ENCODE measurements at regions not wholly inside any gene's neighbourhood (a gene's known extent, or its start where the extent isn't known, plus 50 kb on each side); places are given as distances from the start of the nearest gene placed in this dataset.

- no peaks in the 10 kb centered on the region for H3K36me3 ChIP-seq (ENCODE audit: control insufficient read depth in 2 of 2, extremely low read depth in 1 of 2, insufficient read depth in 2 of 2, low read length in 2 of 2)
- FAIRE-seq (no peak), DNase-seq (ENCODE audit: low read depth, low spot score) (no peak)
- dilution Hi-C loops (cut with MboI; ENCODE audit: extremely low pct_ligation_motif_present, low sequenced_read_pairs): no loop called here
- no peak overlapping the region for H3K27ac ChIP-seq (ENCODE audit: insufficient read depth, low read depth, low read length)
- no peak overlapping the region for H3K9ac ChIP-seq (replicated peaks; ENCODE audit: extremely low read depth, insufficient read depth, low read length)
- no TSS peak for BruUV-seq (replicated peaks)
- CTCF ChIA-PET: no interaction called here
- POLR2A ChIA-PET: no interaction called here
- H2AFZ ChIP-seq (ENCODE audit: low read depth, low read length): no peak overlapping the region
- no peaks in the 10 kb centered on the region for H3K79me2 ChIP-seq (ENCODE audit: control insufficient read depth, insufficient read depth, low read length)
- no peak overlapping the region for H3K4me3 ChIP-seq (replicated peaks in 1 of 3; ENCODE audit: insufficient read depth in 1 of 3, low read depth in 1 of 3, low read length in 3 of 3)
- peaks cover 7% of the 10 kb centered on the region for H3K9me3 ChIP-seq (replicated peaks; ENCODE audit: control insufficient read depth, insufficient read depth, low read length)
- H4K20me1 ChIP-seq (replicated peaks; ENCODE audit: control insufficient read depth, extremely low read depth, insufficient read depth, low read length): no peaks in the 10 kb centered on the region
- no peak for TF ChIP-seq POLR2A (IDR thresholded peaks at IDR 0.05; ENCODE audit: low read depth, low read length)
- no peak for TF ChIP-seq JUN (IDR thresholded peaks at IDR 0.05; ENCODE audit: borderline replicate concordance, insufficient read depth, insufficient read length, low read depth)
- TF ChIP-seq FOS (IDR thresholded peaks at IDR 0.05; ENCODE audit: borderline replicate concordance, insufficient read depth, low read length): no peak
- TF ChIP-seq CTCF (IDR thresholded peaks at IDR 0.05; ENCODE audit: extremely low read depth in 1 of 2, insufficient read depth in 1 of 2, low read depth in 1 of 2, low read length in 2 of 2): no peak
- no peak for TF ChIP-seq MYC (IDR thresholded peaks at IDR 0.05; ENCODE audit: low read depth, low read length)
- TF ChIP-seq MAX (IDR thresholded peaks at IDR 0.05; ENCODE audit: insufficient read depth, insufficient read length): no peak
- no peak for TF ChIP-seq EZH2 (IDR thresholded peaks at IDR 0.05; ENCODE audit: borderline replicate concordance, low read depth, low read length, severe bottlenecking)
- no peak for TF ChIP-seq POLR2AphosphoS5 (IDR thresholded peaks at IDR 0.05; ENCODE audit: insufficient read depth, low read depth, low read length)
- TF ChIP-seq GATA2 (IDR thresholded peaks at IDR 0.05; ENCODE audit: insufficient read depth, insufficient read length, low read depth, low read length): no peak
- no peak overlapping the region for H3K4me2 ChIP-seq (ENCODE audit: insufficient read depth, low read length)
- intact Hi-C loops (cut with micrococcal nuclease): no loop called here
- no peaks in the 10 kb centered on the region for H3K4me1 ChIP-seq (ENCODE audit: control insufficient read depth, extremely low read depth, insufficient read depth, low read length)
- H3K9me1 ChIP-seq (replicated peaks; ENCODE audit: control insufficient read depth, extremely low read depth, insufficient read depth, low read length): no peaks in the 10 kb centered on the region
- no peaks in the 10 kb centered on the region for H3K27me3 ChIP-seq (ENCODE audit: control insufficient read depth in 2 of 2, insufficient read depth in 2 of 2, low read length in 2 of 2)
Observed at GRCh38 chr22:34410111-34410510, 489.8 kb upstream of the LARGE1 start.

Data from endothelial cell of umbilical vein (primary cell).